Neural progenitor cell (in vitro differentiated cells): ENCODE measurements at regions not wholly inside any gene's neighbourhood (a gene's known extent, or its start where the extent isn't known, plus 50 kb on each side); places are given as distances from the start of the nearest gene placed in this dataset.

Experiments used
- DNase-seq: peaks from one replicate; pipeline ENCODE4 v3.0.0-alpha.2; 2016; ENCODE audit warnings: low spot score
- H2AFZ ChIP-seq: fragments of 200-600 bp; sonication (generic); replicated peaks from 2 replicates; pipeline ENCODE4 v1.6.1; 2016; ENCODE audit warnings: antibody characterized with exemption
- H3F3A ChIP-seq: fragments of 200-600 bp; sonication (generic); 2 replicates; pipeline ENCODE4 v1.6.1; 2016; ENCODE audit warnings: antibody characterized with exemption, low read depth
- H3K27ac ChIP-seq: fragments of 200-600 bp; sonication (generic); 2 replicates; pipeline ENCODE4 v1.5.1; 2016; ENCODE audit warnings: mild to moderate bottlenecking
- H3K27me3 ChIP-seq: fragments of 200-600 bp; sonication (generic); 2 replicates; pipeline ENCODE4 v1.6.1; 2016; ENCODE audit warnings: mild to moderate bottlenecking, moderate library complexity
- H3K36me3 ChIP-seq: fragments of 200-600 bp; sonication (generic); 2 replicates; pipeline ENCODE4 v1.5.1; 2016
- H3K4me1 ChIP-seq: fragments of 200-600 bp; sonication (generic); 2 replicates; pipeline ENCODE4 v1.6.1; 2016; ENCODE audit warnings: mixed run types
- H3K4me2 ChIP-seq: fragments of 200-600 bp; sonication (generic); 2 replicates; pipeline ENCODE4 v1.6.1; 2016
- H3K4me3 ChIP-seq: fragments of 200-600 bp; sonication (generic); 2 replicates; pipeline ENCODE4 v1.5.1; 2016
- H3K79me2 ChIP-seq: fragments of 200-600 bp; sonication (generic); 2 replicates; pipeline ENCODE4 v1.6.1; 2016; ENCODE audit warnings: low read depth
- H3K9ac ChIP-seq: fragments of 200-600 bp; sonication (generic); 2 replicates; pipeline ENCODE4 v1.6.1; 2016
- H3K9me3 ChIP-seq: fragments of 200-600 bp; sonication (generic); 2 replicates; pipeline ENCODE4 v1.5.1; 2016; ENCODE audit warnings: low read depth
- H4K20me1 ChIP-seq: fragments of 200-600 bp; sonication (generic); 2 replicates; pipeline ENCODE4 v1.6.1; 2016; ENCODE audit warnings: low read depth
- H3K27ac Mint-ChIP-seq: 3 replicates; pipeline ENCODE4 v1.8.0; 2021; ENCODE audit warnings: mixed read lengths
- H3K27me3 Mint-ChIP-seq: 2 replicates; pipeline ENCODE4 v1.8.0; 2022; ENCODE audit warnings: low read depth, mild to moderate bottlenecking, inconsistent platforms, moderate library complexity, mixed read lengths; ENCODE audit not compliant: insufficient read depth
- H3K36me3 Mint-ChIP-seq: 3 replicates; pipeline ENCODE4 v1.8.0; 2021; ENCODE audit warnings: mixed read lengths
- H3K4me1 Mint-ChIP-seq: 3 replicates; pipeline ENCODE4 v1.8.0; 2021; ENCODE audit warnings: mixed read lengths
- H3K4me3 Mint-ChIP-seq: 3 replicates; pipeline ENCODE4 v1.8.0; 2021; ENCODE audit warnings: mild to moderate bottlenecking, moderate library complexity, mixed read lengths
- H3K9me3 Mint-ChIP-seq: 3 replicates; pipeline ENCODE4 v1.8.0; 2020; ENCODE audit warnings: mixed read lengths
- CTCF ChIP-seq: fragments of 200-600 bp; sonication (generic); IDR thresholded peaks from 2 replicates; pipeline ENCODE4 v1.5.1; 2017; ENCODE audit warnings: antibody characterized with exemption, mild to moderate bottlenecking
- EZH2 ChIP-seq: fragments of 200-600 bp; sonication (generic); IDR thresholded peaks from 2 replicates; pipeline ENCODE4 v1.6.1; 2017; ENCODE audit warnings: antibody characterized with exemption, mild to moderate bottlenecking, moderate library complexity
- EZH2phosphoT487 ChIP-seq: fragments of 200-600 bp; sonication (generic); IDR thresholded peaks from 2 replicates; pipeline ENCODE4 v1.6.1; 2017; ENCODE audit warnings: antibody characterized with exemption

DNA sequence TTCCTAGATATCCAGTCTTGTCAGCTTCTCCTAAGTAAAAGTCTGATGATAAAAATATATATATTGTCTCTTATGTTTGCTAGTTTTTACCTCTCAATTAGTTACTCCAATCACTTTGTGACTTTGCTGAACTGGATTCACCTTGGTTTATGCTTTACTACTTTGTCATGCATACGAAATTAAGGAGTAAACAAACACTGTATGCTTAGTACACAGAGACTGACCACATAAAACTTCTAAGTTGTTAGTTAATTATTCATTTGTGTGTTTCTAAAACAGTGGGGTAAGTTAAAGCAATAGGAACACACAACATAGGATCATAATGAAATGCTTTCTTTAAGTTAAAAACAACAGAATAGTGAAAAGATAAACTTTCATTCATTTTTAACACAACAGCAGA, 877.3 kb upstream of the MAP3K7 start:
- H3K9ac ChIP-seq = no peak overlapping the region
- no peak overlapping the region for H3K4me3 Mint-ChIP-seq

DNA sequence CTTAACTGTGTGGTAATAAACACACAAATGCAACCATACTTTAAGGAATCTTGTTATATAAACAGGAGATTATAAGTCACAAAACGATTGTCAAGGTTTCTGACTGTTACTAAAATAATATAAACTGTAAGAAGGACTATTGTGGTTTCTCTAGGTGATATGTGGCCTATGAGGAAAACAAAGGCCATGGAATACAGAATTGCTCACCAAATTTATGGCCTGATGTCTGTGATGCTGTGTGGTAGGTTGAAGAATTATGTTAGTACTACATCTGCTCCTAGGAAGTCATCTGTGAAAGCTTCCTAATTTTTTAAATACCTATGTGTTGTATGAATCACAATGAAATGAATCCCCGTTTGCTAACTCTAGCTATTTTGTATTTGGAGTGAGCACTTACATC, 875.4 kb upstream of the MAP3K7 start:
- H3K4me1 ChIP-seq = no peaks in the 10 kb centered on the region
- H3K4me3 ChIP-seq = no peak overlapping the region
- H4K20me1 ChIP-seq = no peaks in the 10 kb centered on the region
- TF ChIP-seq EZH2phosphoT487 (no peak), EZH2 (no peak), CTCF (no peak)
- H3F3A ChIP-seq = no peaks in the 10 kb centered on the region
- no peak for DNase-seq
- Mint-ChIP-seq H3K27me3 (no peaks in the 10 kb centered on the region), H3K4me1 (no peaks in the 10 kb centered on the region), H3K4me3 (no peak overlapping the region), H3K9me3 (no peaks in the 10 kb centered on the region), H3K27ac (no peak overlapping the region), H3K36me3 (no peaks in the 10 kb centered on the region)
- no peak overlapping the region for H3K27ac ChIP-seq
- no peaks in the 10 kb centered on the region for H3K27me3 ChIP-seq
- no peaks in the 10 kb centered on the region for H3K79me2 ChIP-seq
- no peaks in the 10 kb centered on the region for H3K9me3 ChIP-seq
- no peak overlapping the region for H2AFZ ChIP-seq
- no peak overlapping the region for H3K4me2 ChIP-seq
- no peak overlapping the region for H3K9ac ChIP-seq
- H3K36me3 ChIP-seq = no peaks in the 10 kb centered on the region

More for the DNA sequence above, 877.3 kb upstream of the MAP3K7 start:
- Mint-ChIP-seq H3K4me1 (no peaks in the 10 kb centered on the region), H3K36me3 (no peaks in the 10 kb centered on the region), H3K9me3 (peaks cover 6% of the 10 kb centered on the region), H3K27ac (no peak overlapping the region), H3K27me3 (no peaks in the 10 kb centered on the region)
- Histone ChIP-seq H3K4me3 (no peak overlapping the region), H2AFZ (no peak overlapping the region), H3K36me3 (no peaks in the 10 kb centered on the region), H3F3A (no peaks in the 10 kb centered on the region), H3K9me3 (no peaks in the 10 kb centered on the region), H3K4me1 (no peaks in the 10 kb centered on the region), H3K27me3 (no peaks in the 10 kb centered on the region), H3K27ac (no peak overlapping the region), H4K20me1 (no peaks in the 10 kb centered on the region), H3K4me2 (no peak overlapping the region), H3K79me2 (no peaks in the 10 kb centered on the region)
- DNase-seq = no peak
- TF ChIP-seq CTCF (no peak), EZH2 (no peak), EZH2phosphoT487 (no peak)

- no peaks in the 10 kb centered on the region for H3K9me3 ChIP-seq
- no peaks in the 10 kb centered on the region for H3K79me2 ChIP-seq
- no peaks in the 10 kb centered on the region for H4K20me1 ChIP-seq
- H3K27me3 Mint-ChIP-seq = no peaks in the 10 kb centered on the region
- H3K4me2 ChIP-seq = no peak overlapping the region
- peaks cover 4% of the 10 kb centered on the region for H3K4me1 Mint-ChIP-seq
- no peak overlapping the region for H3K4me3 ChIP-seq
- no peak overlapping the region for H3K4me3 Mint-ChIP-seq
- H3K4me1 ChIP-seq = no peaks in the 10 kb centered on the region
- TF ChIP-seq EZH2 (no peak), EZH2phosphoT487 (no peak), CTCF (no peak)
- no peak for DNase-seq
- H3K27ac Mint-ChIP-seq = no peak overlapping the region
- no peak overlapping the region for H2AFZ ChIP-seq
- H3F3A ChIP-seq = no peaks in the 10 kb centered on the region
- no peak overlapping the region for H3K9ac ChIP-seq
- H3K9me3 Mint-ChIP-seq = no peaks in the 10 kb centered on the region
- H3K36me3 Mint-ChIP-seq = no peaks in the 10 kb centered on the region
- H3K27me3 ChIP-seq = no peaks in the 10 kb centered on the region
- no peak overlapping the region for H3K27ac ChIP-seq
- no peaks in the 10 kb centered on the region for H3K36me3 ChIP-seq
Observed at GRCh38 chr6:91453224-91453878, 866.5 kb upstream of the MAP3K7 start.
